ENCODE measurements at regions not wholly inside any gene's neighbourhood (a gene's known extent, or its start where the extent isn't known, plus 50 kb on each side); places are given as distances from the start of the nearest gene placed in this dataset.

DNA sequence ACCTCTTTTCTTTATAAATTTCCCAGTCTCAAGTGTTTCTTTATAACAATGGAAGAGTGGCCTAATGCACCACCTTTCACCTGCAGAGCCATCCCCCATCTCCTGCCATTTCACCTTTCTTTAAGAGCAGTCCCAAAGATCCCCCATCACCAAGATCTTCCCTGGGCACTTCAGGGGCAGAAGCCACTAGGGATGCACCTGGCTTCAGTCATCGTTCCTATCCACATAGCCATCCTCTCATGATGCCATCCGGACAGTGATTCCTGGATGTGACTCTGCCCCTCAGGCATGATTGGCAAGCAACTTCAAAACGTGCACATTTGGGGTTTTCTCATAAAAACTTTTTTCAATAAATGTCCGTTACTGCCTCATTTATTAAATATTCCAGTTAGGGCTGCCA is 225.9 kb downstream of the TBXT start:
- Histone ChIP-seq H3K27ac (ENCODE audit: low read length) (no peak overlapping the region), H3K9me3 (ENCODE audit: low read length) (no peaks in the 10 kb centered on the region), H4K20me1 (ENCODE audit: insufficient read depth) (no peaks in the 10 kb centered on the region), H3K4me3 (ENCODE audit: low read length) (no peak overlapping the region), H2AFZ (ENCODE audit: low read depth, low read length) (no peak overlapping the region), H3K79me2 (replicated peaks; ENCODE audit: insufficient read depth, low read length) (no peaks in the 10 kb centered on the region), H3K36me3 (ENCODE audit: insufficient read depth, low read length) (no peaks in the 10 kb centered on the region), H3F3A (ENCODE audit: insufficient read depth, low read length, poor library complexity, severe bottlenecking) (no peaks in the 10 kb centered on the region), H3K27me3 (ENCODE audit: insufficient read depth, low read depth, low read length) (no peaks in the 10 kb centered on the region), H3K9me2 (ENCODE audit: insufficient read depth, low read length) (no peaks in the 10 kb centered on the region), H3K9ac (ENCODE audit: low read length) (no peak overlapping the region), H3K4me2 (ENCODE audit: low read length) (no peak overlapping the region)
- no peak for TF ChIP-seq TAF1 (IDR thresholded peaks at IDR 0.05; ENCODE audit: low read depth)
- TF ChIP-seq EP300 (conservative IDR thresholded peaks at IDR 0.05; ENCODE audit: poor library complexity, severe bottlenecking), result no peak
- TF ChIP-seq EZH2 (IDR thresholded peaks at IDR 0.05; ENCODE audit: borderline replicate concordance, insufficient read depth, low read length, poor library complexity, severe bottlenecking), result no peak
- no peak for TF ChIP-seq MXI1 (conservative IDR thresholded peaks at IDR 0.05; ENCODE audit: poor library complexity, severe bottlenecking)
- TF ChIP-seq, protein P1, sequence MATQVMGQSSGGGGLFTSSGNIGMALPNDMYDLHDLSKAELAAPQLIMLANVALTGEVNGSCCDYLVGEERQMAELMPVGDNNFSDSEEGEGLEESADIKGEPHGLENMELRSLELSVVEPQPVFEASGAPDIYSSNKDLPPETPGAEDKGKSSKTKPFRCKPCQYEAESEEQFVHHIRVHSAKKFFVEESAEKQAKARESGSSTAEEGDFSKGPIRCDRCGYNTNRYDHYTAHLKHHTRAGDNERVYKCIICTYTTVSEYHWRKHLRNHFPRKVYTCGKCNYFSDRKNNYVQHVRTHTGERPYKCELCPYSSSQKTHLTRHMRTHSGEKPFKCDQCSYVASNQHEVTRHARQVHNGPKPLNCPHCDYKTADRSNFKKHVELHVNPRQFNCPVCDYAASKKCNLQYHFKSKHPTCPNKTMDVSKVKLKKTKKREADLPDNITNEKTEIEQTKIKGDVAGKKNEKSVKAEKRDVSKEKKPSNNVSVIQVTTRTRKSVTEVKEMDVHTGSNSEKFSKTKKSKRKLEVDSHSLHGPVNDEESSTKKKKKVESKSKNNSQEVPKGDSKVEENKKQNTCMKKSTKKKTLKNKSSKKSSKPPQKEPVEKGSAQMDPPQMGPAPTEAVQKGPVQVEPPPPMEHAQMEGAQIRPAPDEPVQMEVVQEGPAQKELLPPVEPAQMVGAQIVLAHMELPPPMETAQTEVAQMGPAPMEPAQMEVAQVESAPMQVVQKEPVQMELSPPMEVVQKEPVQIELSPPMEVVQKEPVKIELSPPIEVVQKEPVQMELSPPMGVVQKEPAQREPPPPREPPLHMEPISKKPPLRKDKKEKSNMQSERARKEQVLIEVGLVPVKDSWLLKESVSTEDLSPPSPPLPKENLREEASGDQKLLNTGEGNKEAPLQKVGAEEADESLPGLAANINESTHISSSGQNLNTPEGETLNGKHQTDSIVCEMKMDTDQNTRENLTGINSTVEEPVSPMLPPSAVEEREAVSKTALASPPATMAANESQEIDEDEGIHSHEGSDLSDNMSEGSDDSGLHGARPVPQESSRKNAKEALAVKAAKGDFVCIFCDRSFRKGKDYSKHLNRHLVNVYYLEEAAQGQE (IDR thresholded peaks at IDR 0.05; ENCODE audit: borderline replicate concordance), result no peak
- no peak for TF ChIP-seq POLR2AphosphoS5 (IDR thresholded peaks at IDR 0.05)
- no peak for TF ChIP-seq RAD21 (conservative IDR thresholded peaks at IDR 0.05)
- TF ChIP-seq CTCF (IDR thresholded peaks at IDR 0.05; ENCODE audit: poor library complexity, severe bottlenecking), result no peak
- TF ChIP-seq SMC3 (conservative IDR thresholded peaks at IDR 0.05; ENCODE audit: poor library complexity), result no peak

GRCh38 chr6:165941249-165941775 is 226.3 kb downstream of the TBXT start:
- H4K20me1 ChIP-seq (ENCODE audit: insufficient read depth), result no peaks in the 10 kb centered on the region
- no peak overlapping the region for H3K9ac ChIP-seq (ENCODE audit: low read length)
- no peaks in the 10 kb centered on the region for H3K79me2 ChIP-seq (replicated peaks; ENCODE audit: insufficient read depth, low read length)
- no peak overlapping the region for H3K4me2 ChIP-seq (ENCODE audit: low read length)
- no peaks in the 10 kb centered on the region for H3F3A ChIP-seq (ENCODE audit: insufficient read depth, low read length, poor library complexity, severe bottlenecking)
- H3K36me3 ChIP-seq (ENCODE audit: insufficient read depth, low read length), result no peaks in the 10 kb centered on the region
- TF ChIP-seq MXI1 (conservative IDR thresholded peaks at IDR 0.05; ENCODE audit: poor library complexity, severe bottlenecking), result no peak
- no peaks in the 10 kb centered on the region for H3K9me3 ChIP-seq (ENCODE audit: low read length)
- no peak overlapping the region for H3K27ac ChIP-seq (ENCODE audit: low read length)
- H3K9me2 ChIP-seq (ENCODE audit: insufficient read depth, low read length), result no peaks in the 10 kb centered on the region
- no peak overlapping the region for H3K4me3 ChIP-seq (ENCODE audit: low read length)
- H3K27me3 ChIP-seq (ENCODE audit: insufficient read depth, low read depth, low read length), result no peaks in the 10 kb centered on the region
- H2AFZ ChIP-seq (ENCODE audit: low read depth, low read length), result no peak overlapping the region

DNA sequence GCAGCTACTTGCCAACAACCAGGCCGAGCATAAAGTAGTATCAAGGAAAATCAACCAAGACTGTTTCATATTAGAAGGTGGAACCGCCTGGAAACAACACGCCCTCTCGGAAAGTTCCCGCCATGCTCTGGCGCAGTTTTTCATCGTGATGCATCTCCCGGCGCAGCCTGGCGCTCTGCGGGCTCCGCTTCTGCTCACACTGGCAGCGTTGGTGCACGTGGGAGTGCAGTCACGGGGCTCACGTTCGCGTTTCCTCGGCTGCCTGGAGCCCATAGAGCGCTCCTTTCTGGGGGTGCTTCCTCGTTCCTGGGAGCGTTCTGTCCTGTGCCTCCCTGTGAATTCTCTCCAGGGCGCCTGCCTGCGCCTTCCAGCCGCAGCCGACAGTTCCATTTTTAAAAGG is 227.3 kb downstream of the TBXT start:
- Histone ChIP-seq H3K27me3 (ENCODE audit: insufficient read depth, low read depth, low read length) (no peaks in the 10 kb centered on the region), H4K20me1 (ENCODE audit: insufficient read depth) (no peaks in the 10 kb centered on the region), H3K79me2 (replicated peaks; ENCODE audit: insufficient read depth, low read length) (no peaks in the 10 kb centered on the region), H3K27ac (ENCODE audit: low read length) (no peak overlapping the region), H3K4me3 (ENCODE audit: low read length) (no peak overlapping the region), H2AFZ (ENCODE audit: low read depth, low read length) (no peak overlapping the region), H3K9me2 (ENCODE audit: insufficient read depth, low read length) (no peaks in the 10 kb centered on the region), H3K36me3 (ENCODE audit: insufficient read depth, low read length) (no peaks in the 10 kb centered on the region), H3K9ac (ENCODE audit: low read length) (no peak overlapping the region), H3K4me2 (ENCODE audit: low read length) (no peak overlapping the region), H3K9me3 (ENCODE audit: low read length) (no peaks in the 10 kb centered on the region), H3F3A (ENCODE audit: insufficient read depth, low read length, poor library complexity, severe bottlenecking) (no peaks in the 10 kb centered on the region)
- TF ChIP-seq EZH2 (IDR thresholded peaks at IDR 0.05; ENCODE audit: borderline replicate concordance, insufficient read depth, low read length, poor library complexity, severe bottlenecking) (no peak), MXI1 (conservative IDR thresholded peaks at IDR 0.05; ENCODE audit: poor library complexity, severe bottlenecking) (no peak), SMC3 (conservative IDR thresholded peaks at IDR 0.05; ENCODE audit: poor library complexity) (no peak), POLR2AphosphoS5 (IDR thresholded peaks at IDR 0.05) (no peak), RAD21 (conservative IDR thresholded peaks at IDR 0.05) (no peak), TAF1 (IDR thresholded peaks at IDR 0.05; ENCODE audit: low read depth) (no peak), CTCF (IDR thresholded peaks at IDR 0.05; ENCODE audit: poor library complexity, severe bottlenecking) (no peak), EP300 (conservative IDR thresholded peaks at IDR 0.05; ENCODE audit: poor library complexity, severe bottlenecking) (no peak)
- TF ChIP-seq, protein P1 (IDR thresholded peaks at IDR 0.05; ENCODE audit: borderline replicate concordance), result no peak

Measured in neural cell (in vitro differentiated cells).